ENCODE measurements at regions not wholly inside any gene's neighbourhood (a gene's known extent, or its start where the extent isn't known, plus 50 kb on each side); places are given as distances from the start of the nearest gene placed in this dataset.
"Not testable (repeated sequence)": the region's sequence is repeated elsewhere in the genome, so short reads cannot be mapped to it uniquely, and the experiment has no call there.

DNA sequence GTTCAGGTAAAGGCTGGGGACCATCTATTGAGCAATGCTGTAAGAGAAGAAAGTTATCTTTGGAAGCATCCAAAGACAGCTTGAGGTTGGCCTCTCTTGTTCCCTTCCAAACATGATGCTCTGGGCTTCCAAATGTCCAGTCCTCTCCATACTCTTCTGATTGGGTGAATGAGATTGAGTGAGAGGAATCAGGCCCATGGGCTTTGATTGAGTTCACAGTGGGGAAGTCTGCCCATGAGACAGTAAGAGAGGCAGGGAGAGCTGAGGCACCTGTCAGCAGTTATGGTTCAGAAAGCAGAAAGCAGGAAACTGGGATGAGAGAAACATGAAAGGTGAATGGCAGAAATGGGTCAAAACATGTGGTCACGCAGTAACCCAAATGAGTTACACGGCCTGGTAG, 1006.9 kb downstream of the VRK1 start:
- Histone ChIP-seq H3K9me3 (ENCODE audit: control insufficient read depth in 5 of 5, low read length in 5 of 5) (no peaks in the 10 kb centered on the region), H3K27me3 (ENCODE audit: control insufficient read depth in 5 of 5, insufficient read depth in 4 of 5, low read length in 5 of 5) (no peaks in the 10 kb centered on the region), H3K4me1 (ENCODE audit: control insufficient read depth in 5 of 5, insufficient read depth in 5 of 5, low read length in 5 of 5) (no peaks in the 10 kb centered on the region), H3K36me3 (ENCODE audit: control insufficient read depth in 5 of 5, insufficient read depth in 5 of 5, low read length in 5 of 5) (no peaks in the 10 kb centered on the region), H3K27ac (ENCODE audit: low read depth, low read length) (no peak overlapping the region), H3K4me3 (ENCODE audit: low read depth in 1 of 5, low read length in 5 of 5) (no peak overlapping the region), H3K9ac (ENCODE audit: low read length in 5 of 5) (no peak overlapping the region)

DNA sequence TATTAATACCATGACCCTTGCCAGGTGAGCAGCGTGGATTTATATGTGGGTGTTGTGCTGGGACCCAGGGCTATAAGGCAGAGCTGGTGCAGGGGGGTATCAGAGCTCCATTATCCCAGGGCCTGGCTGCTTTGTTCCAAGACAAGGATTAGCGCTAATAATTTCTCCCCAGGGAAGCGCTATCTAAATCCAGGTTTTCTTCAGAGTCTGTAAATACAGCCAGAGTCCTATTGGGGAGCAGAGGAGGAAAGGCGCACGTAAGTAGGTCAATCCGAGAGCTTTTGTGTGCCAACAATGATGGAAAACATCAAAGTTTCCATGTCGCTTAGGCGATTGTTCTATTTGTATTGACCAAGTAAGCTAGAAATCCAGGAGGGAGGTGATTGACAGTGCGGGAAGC, 1009.7 kb downstream of the VRK1 start:
- H3K4me3 ChIP-seq (ENCODE audit: low read depth in 1 of 5, low read length in 5 of 5): no peak overlapping the region
- no peaks in the 10 kb centered on the region for H3K9me3 ChIP-seq (ENCODE audit: control insufficient read depth in 5 of 5, low read length in 5 of 5)
- H3K27me3 ChIP-seq (ENCODE audit: control insufficient read depth in 5 of 5, insufficient read depth in 4 of 5, low read length in 5 of 5): no peaks in the 10 kb centered on the region
- no peak overlapping the region for H3K27ac ChIP-seq (ENCODE audit: low read depth, low read length)
- no peaks in the 10 kb centered on the region for H3K4me1 ChIP-seq (ENCODE audit: control insufficient read depth in 5 of 5, insufficient read depth in 5 of 5, low read length in 5 of 5)
- H3K9ac ChIP-seq (ENCODE audit: low read length in 5 of 5): no peak overlapping the region
- H3K36me3 ChIP-seq (ENCODE audit: control insufficient read depth in 5 of 5, insufficient read depth in 5 of 5, low read length in 5 of 5): no peaks in the 10 kb centered on the region

DNA sequence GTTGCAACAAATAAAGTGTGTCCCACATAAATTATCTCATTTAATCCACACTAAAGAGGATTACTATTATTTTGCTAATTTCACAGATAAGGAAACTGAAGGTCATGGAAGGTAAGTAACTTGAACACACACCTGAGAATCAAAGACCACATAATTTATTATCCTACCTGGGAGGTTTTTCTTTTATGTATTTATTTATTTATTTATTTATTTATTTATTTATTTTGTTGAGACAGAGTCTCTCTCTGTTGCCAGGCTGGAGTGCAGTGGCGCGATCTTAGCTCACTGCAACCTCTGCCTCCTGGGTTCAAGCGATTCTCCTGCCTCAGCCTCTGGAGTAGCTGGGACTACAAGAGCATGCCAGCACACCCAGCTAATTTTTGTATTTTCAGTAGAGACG, 1011.4 kb downstream of the VRK1 start:
- H3K9me3 ChIP-seq (ENCODE audit: control insufficient read depth in 5 of 5, low read length in 5 of 5); H3K4me1 ChIP-seq (ENCODE audit: control insufficient read depth in 5 of 5, insufficient read depth in 5 of 5, low read length in 5 of 5); H3K27ac ChIP-seq (ENCODE audit: low read depth, low read length); H3K27me3 ChIP-seq (ENCODE audit: control insufficient read depth in 5 of 5, insufficient read depth in 4 of 5, low read length in 5 of 5); H3K36me3 ChIP-seq (ENCODE audit: control insufficient read depth in 5 of 5, insufficient read depth in 5 of 5, low read length in 5 of 5); H3K4me3 ChIP-seq (ENCODE audit: low read depth in 1 of 5, low read length in 5 of 5); H3K9ac ChIP-seq (ENCODE audit: low read length in 5 of 5): not testable (repeated sequence)

GRCh38 chr14:97813556-97813955, 1016.4 kb downstream of the VRK1 start:
- Histone ChIP-seq H3K36me3 (ENCODE audit: control insufficient read depth in 5 of 5, insufficient read depth in 5 of 5, low read length in 5 of 5) (no peaks in the 10 kb centered on the region), H3K27ac (ENCODE audit: low read depth, low read length) (no peak overlapping the region), H3K9ac (ENCODE audit: low read length in 5 of 5) (no peak overlapping the region), H3K27me3 (ENCODE audit: control insufficient read depth in 5 of 5, insufficient read depth in 4 of 5, low read length in 5 of 5) (no peaks in the 10 kb centered on the region), H3K4me1 (ENCODE audit: control insufficient read depth in 5 of 5, insufficient read depth in 5 of 5, low read length in 5 of 5) (no peaks in the 10 kb centered on the region), H3K9me3 (ENCODE audit: control insufficient read depth in 5 of 5, low read length in 5 of 5) (no peaks in the 10 kb centered on the region), H3K4me3 (ENCODE audit: low read depth in 1 of 5, low read length in 5 of 5) (no peak overlapping the region)

GRCh38 chr14:97820781-97821180, 1023.6 kb downstream of the VRK1 start:
- H3K27ac ChIP-seq (ENCODE audit: low read depth, low read length): no peak overlapping the region
- no peaks in the 10 kb centered on the region for H3K4me1 ChIP-seq (ENCODE audit: control insufficient read depth in 5 of 5, insufficient read depth in 5 of 5, low read length in 5 of 5)
- no peak overlapping the region for H3K4me3 ChIP-seq (ENCODE audit: low read depth in 1 of 5, low read length in 5 of 5)
- no peaks in the 10 kb centered on the region for H3K27me3 ChIP-seq (ENCODE audit: control insufficient read depth in 5 of 5, insufficient read depth in 4 of 5, low read length in 5 of 5)
- no peak overlapping the region for H3K9ac ChIP-seq (ENCODE audit: low read length in 5 of 5)
- H3K9me3 ChIP-seq (ENCODE audit: control insufficient read depth in 5 of 5, low read length in 5 of 5): no peaks in the 10 kb centered on the region
- no peaks in the 10 kb centered on the region for H3K36me3 ChIP-seq (ENCODE audit: control insufficient read depth in 5 of 5, insufficient read depth in 5 of 5, low read length in 5 of 5)

DNA sequence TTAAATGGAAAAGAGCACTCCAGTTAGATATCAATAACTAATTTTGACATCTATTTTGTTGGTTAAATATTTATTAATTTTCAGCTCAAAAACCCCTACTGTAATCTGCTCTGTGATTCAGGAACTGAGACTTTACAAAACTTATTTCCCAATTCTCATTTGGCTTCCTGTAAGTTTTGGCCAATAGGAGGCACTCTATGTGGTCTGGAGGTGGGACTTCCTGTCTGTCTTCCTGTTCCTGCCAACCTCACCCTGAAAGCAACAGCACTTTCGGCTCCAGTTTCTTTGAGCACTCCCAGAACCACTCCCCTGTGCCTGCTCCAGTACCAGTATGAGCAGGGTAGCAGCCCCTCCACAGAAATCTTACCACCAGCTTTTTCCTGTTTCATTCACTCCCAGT, 1027.0 kb downstream of the VRK1 start:
- H3K36me3 ChIP-seq (ENCODE audit: control insufficient read depth in 5 of 5, insufficient read depth in 5 of 5, low read length in 5 of 5): no peaks in the 10 kb centered on the region
- no peaks in the 10 kb centered on the region for H3K4me1 ChIP-seq (ENCODE audit: control insufficient read depth in 5 of 5, insufficient read depth in 5 of 5, low read length in 5 of 5)
- no peak overlapping the region for H3K9ac ChIP-seq (ENCODE audit: low read length in 5 of 5)
- no peak overlapping the region for H3K27ac ChIP-seq (ENCODE audit: low read depth, low read length)
- no peak overlapping the region for H3K4me3 ChIP-seq (ENCODE audit: low read depth in 1 of 5, low read length in 5 of 5)
- no peaks in the 10 kb centered on the region for H3K27me3 ChIP-seq (ENCODE audit: control insufficient read depth in 5 of 5, insufficient read depth in 4 of 5, low read length in 5 of 5)
- no peaks in the 10 kb centered on the region for H3K9me3 ChIP-seq (ENCODE audit: control insufficient read depth in 5 of 5, low read length in 5 of 5)

DNA sequence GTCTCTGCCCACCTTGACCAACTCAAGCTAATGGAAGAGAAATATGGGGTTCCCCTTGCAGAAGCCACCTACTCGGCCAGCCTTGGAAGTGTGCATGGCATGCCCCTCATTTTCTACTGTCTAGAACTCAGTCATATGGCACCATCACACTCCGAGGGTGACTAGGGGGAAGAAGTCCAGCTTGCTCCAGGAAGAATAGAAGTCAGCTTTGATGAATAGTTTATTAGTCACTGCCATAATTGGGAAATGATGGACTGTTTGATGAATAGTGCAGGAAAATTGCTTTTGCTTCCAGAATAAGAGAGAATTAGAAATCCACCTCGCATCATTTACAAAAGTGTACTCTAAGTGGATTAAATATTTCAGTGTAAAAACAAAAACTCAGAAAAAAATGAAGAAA, 1030.6 kb downstream of the VRK1 start:
- H3K27me3 ChIP-seq (ENCODE audit: control insufficient read depth in 5 of 5, insufficient read depth in 4 of 5, low read length in 5 of 5): no peaks in the 10 kb centered on the region
- no peak overlapping the region for H3K9ac ChIP-seq (ENCODE audit: low read length in 5 of 5)
- no peaks in the 10 kb centered on the region for H3K4me1 ChIP-seq (ENCODE audit: control insufficient read depth in 5 of 5, insufficient read depth in 5 of 5, low read length in 5 of 5)
- no peaks in the 10 kb centered on the region for H3K9me3 ChIP-seq (ENCODE audit: control insufficient read depth in 5 of 5, low read length in 5 of 5)
- no peak overlapping the region for H3K27ac ChIP-seq (ENCODE audit: low read depth, low read length)
- H3K36me3 ChIP-seq (ENCODE audit: control insufficient read depth in 5 of 5, insufficient read depth in 5 of 5, low read length in 5 of 5): no peaks in the 10 kb centered on the region
- H3K4me3 ChIP-seq (ENCODE audit: low read depth in 1 of 5, low read length in 5 of 5): no peak overlapping the region

- H3K36me3 ChIP-seq (ENCODE audit: control insufficient read depth in 5 of 5, insufficient read depth in 5 of 5, low read length in 5 of 5): no peaks in the 10 kb centered on the region
- H3K27ac ChIP-seq (ENCODE audit: low read depth, low read length): no peak overlapping the region
- H3K4me1 ChIP-seq (ENCODE audit: control insufficient read depth in 5 of 5, insufficient read depth in 5 of 5, low read length in 5 of 5): no peaks in the 10 kb centered on the region
- H3K9ac ChIP-seq (ENCODE audit: low read length in 5 of 5): no peak overlapping the region
- no peaks in the 10 kb centered on the region for H3K9me3 ChIP-seq (ENCODE audit: control insufficient read depth in 5 of 5, low read length in 5 of 5)
- H3K27me3 ChIP-seq (ENCODE audit: control insufficient read depth in 5 of 5, insufficient read depth in 4 of 5, low read length in 5 of 5): no peaks in the 10 kb centered on the region
- H3K4me3 ChIP-seq (ENCODE audit: low read depth in 1 of 5, low read length in 5 of 5): no peak overlapping the region
Measured at GRCh38 chr14:97832776-97833175, 1035.6 kb downstream of the VRK1 start.

DNA sequence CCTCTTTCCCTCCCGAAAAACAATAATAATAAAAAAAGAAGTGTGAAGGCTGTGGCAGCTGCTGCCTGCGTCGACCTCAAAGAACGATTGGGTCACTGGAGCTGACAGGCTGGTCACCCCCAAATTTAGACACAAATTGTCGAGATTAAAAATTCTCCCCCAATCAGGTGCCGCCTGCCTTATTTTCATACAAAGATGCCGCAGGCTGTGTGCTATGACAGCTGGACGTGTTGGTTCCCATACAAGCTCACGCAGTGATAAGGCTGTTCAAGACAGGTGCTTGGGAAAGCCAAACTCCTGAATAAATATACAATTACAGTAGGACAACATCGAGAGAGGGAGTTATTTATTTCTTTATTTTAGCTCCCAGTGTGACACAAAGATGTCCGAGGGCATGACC, 1041.8 kb downstream of the VRK1 start:
- peaks cover 0 to under 1% (median 0%) of the 10 kb centered on the region in 5 donors for H3K27me3 ChIP-seq (ENCODE audit: control insufficient read depth in 5 of 5, insufficient read depth in 4 of 5, low read length in 5 of 5)
- H3K4me1 ChIP-seq (ENCODE audit: control insufficient read depth in 5 of 5, insufficient read depth in 5 of 5, low read length in 5 of 5): no peaks in the 10 kb centered on the region
- no peaks in the 10 kb centered on the region for H3K36me3 ChIP-seq (ENCODE audit: control insufficient read depth in 5 of 5, insufficient read depth in 5 of 5, low read length in 5 of 5)
- no peaks in the 10 kb centered on the region for H3K9me3 ChIP-seq (ENCODE audit: control insufficient read depth in 5 of 5, low read length in 5 of 5)
- no peak overlapping the region for H3K27ac ChIP-seq (ENCODE audit: low read depth, low read length)
- H3K4me3 ChIP-seq (ENCODE audit: low read depth in 1 of 5, low read length in 5 of 5): no peak overlapping the region
- no peak overlapping the region for H3K9ac ChIP-seq (ENCODE audit: low read length in 5 of 5)

GRCh38 chr14:97840159-97840558, 1043.0 kb downstream of the VRK1 start:
- no peak overlapping the region for H3K27ac ChIP-seq (ENCODE audit: low read depth, low read length)
- peaks cover 0 to 2% (median 0%) of the 10 kb centered on the region in 5 donors for H3K27me3 ChIP-seq (ENCODE audit: control insufficient read depth in 5 of 5, insufficient read depth in 4 of 5, low read length in 5 of 5)
- no peak overlapping the region for H3K4me3 ChIP-seq (ENCODE audit: low read depth in 1 of 5, low read length in 5 of 5)
- no peaks in the 10 kb centered on the region for H3K9me3 ChIP-seq (ENCODE audit: control insufficient read depth in 5 of 5, low read length in 5 of 5)
- H3K4me1 ChIP-seq (ENCODE audit: control insufficient read depth in 5 of 5, insufficient read depth in 5 of 5, low read length in 5 of 5): no peaks in the 10 kb centered on the region
- H3K36me3 ChIP-seq (ENCODE audit: control insufficient read depth in 5 of 5, insufficient read depth in 5 of 5, low read length in 5 of 5): no peaks in the 10 kb centered on the region
- H3K9ac ChIP-seq (ENCODE audit: low read length in 5 of 5): no peak overlapping the region

GRCh38 chr14:97841762-97842161, 1044.6 kb downstream of the VRK1 start:
- no peak overlapping the region for H3K4me3 ChIP-seq (ENCODE audit: low read depth in 1 of 5, low read length in 5 of 5)
- H3K9me3 ChIP-seq (ENCODE audit: control insufficient read depth in 5 of 5, low read length in 5 of 5): no peaks in the 10 kb centered on the region
- peaks cover 0 to 2% (median 0%) of the 10 kb centered on the region in 5 donors for H3K27me3 ChIP-seq (ENCODE audit: control insufficient read depth in 5 of 5, insufficient read depth in 4 of 5, low read length in 5 of 5)
- H3K27ac ChIP-seq (ENCODE audit: low read depth, low read length): no peak overlapping the region
- H3K4me1 ChIP-seq (ENCODE audit: control insufficient read depth in 5 of 5, insufficient read depth in 5 of 5, low read length in 5 of 5): no peaks in the 10 kb centered on the region
- no peak overlapping the region for H3K9ac ChIP-seq (ENCODE audit: low read length in 5 of 5)
- H3K36me3 ChIP-seq (ENCODE audit: control insufficient read depth in 5 of 5, insufficient read depth in 5 of 5, low read length in 5 of 5): no peaks in the 10 kb centered on the region

Measured in subcutaneous abdominal adipose tissue (tissue), 5 donors.